Activated CD8-positive, alpha-beta memory T cell treated with anti-CD3 and anti-CD28 coated beads, Interleukin-2, amount 50 U/mL, for 4 hours (primary cell): ENCODE measurements at regions not wholly inside any gene's neighbourhood (a gene's known extent, or its start where the extent isn't known, plus 50 kb on each side); places are given as distances from the start of the nearest gene placed in this dataset.
"Not testable (repeated sequence)": the region's sequence is repeated elsewhere in the genome, so short reads cannot be mapped to it uniquely, and the experiment has no call there.

ENCODE experiments used
- DNase-seq: peaks from one replicate; pipeline ENCODE4 v3.0.0-alpha.2; 2020

- DNase-seq, result no peak
Observed at GRCh38 chr13:59266478-59267063, 897.2 kb downstream of the DIAPH3 start.

DNA sequence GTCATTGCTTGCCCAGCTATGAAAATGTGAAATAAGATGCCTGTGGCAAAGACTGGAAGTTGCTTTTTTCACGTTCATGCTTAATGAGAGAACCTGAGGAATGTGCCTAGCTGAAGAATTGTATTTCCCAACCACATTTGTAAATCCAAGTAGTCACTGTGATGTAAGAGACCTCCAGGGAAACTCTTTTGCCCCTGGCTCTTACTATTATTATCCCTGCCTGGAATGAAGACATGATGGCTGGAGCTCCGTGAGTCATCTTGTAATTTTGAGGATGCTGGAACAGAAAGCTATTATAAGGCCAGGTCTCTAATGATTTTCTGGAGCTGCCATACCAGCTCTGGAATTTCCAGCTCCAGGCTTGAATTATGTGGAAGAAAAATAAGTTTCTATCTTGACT is 894.3 kb downstream of the DIAPH3 start:
- DNase-seq, result no peak

DNA sequence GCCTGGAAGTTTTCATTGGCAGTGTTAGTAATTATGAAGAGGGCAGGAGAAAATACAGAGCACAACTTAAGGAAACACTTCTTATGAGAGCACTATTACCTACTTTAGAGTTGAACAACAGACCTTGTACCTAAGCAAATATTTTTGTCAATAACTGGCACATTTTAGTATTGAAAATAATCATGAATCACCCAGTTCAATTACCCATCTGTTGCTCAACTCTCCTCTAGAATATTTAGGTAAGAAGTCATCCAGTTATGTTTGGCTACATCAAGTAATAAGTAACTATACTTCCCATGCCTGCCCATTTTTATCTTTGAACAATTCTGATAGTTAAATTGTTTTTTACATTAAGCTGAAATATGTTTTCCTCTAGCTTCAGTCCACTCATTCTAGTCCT is 893.4 kb downstream of the DIAPH3 start:
- DNase-seq, result no peak

DNA sequence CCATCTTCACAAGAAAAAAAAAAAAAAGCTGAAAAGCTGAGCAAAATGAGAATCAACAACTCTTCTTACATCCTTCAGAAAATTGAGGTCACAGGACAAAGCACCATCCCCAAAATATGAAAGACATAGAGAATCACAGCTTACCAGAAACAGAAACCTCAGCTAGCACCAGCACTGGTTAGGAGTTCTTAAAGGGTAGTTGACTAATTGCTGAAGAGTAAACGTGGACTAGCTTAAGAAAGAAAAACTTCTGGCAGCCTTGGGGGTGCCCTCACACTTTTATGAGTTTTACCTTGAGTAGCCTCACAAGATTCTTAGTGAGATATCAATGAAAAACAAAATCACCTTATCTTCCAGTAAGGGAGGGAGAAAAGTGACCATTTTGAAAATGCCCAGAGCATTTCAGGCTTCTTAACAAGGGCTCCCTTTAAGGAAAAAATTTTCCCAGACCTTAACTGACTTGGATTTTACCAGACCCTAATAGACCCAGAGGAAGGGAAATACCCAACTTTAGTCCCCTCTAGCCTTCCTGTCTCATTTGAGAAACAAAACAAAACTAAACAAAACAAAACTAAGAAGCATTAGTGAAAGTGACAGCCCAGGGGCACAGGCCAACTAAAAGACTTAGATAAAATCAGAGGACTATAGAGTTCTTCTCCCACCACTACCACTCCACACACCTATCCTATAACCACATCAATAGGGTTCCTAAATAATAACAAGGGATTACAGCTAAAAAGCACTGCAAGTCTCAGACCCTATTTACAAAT is 888.6 kb downstream of the DIAPH3 start:
- no peak for DNase-seq

- no peak for DNase-seq
Observed at GRCh38 chr13:59276436-59276835, 887.3 kb downstream of the DIAPH3 start.

GRCh38 chr13:59277106-59277505 is 886.6 kb downstream of the DIAPH3 start:
- no peak for DNase-seq

GRCh38 chr13:59279028-59279427 is 884.7 kb downstream of the DIAPH3 start:
- no peak for DNase-seq

- no peak for DNase-seq
Observed at GRCh38 chr13:59279576-59279975, 884.2 kb downstream of the DIAPH3 start.

DNA sequence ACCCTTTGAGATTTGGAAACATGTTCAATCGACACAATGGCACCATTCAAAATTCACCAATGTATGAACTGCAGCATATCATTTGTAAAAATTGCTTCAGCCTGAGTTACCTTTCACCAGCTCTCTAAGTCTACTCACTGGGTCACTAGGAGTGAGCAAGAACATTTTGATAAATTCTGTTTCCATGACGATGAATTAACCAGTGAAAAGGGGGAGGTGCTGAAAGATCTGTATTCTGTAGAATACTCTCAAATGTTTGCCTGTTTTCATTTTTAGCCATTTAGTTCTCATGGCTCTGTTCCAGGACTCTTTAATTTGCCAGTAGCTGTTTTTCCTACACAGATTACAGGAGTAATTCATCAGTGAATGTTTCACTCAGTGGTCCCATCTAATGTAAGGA is 883.4 kb downstream of the DIAPH3 start:
- no peak for DNase-seq

GRCh38 chr13:59281453-59281852 is 882.3 kb downstream of the DIAPH3 start:
- DNase-seq, result no peak

- not testable (repeated sequence) for DNase-seq
Observed at GRCh38 chr13:59292240-59292639, 871.5 kb downstream of the DIAPH3 start.

- no peak for DNase-seq
Observed at GRCh38 chr13:59299584-59299983, 864.1 kb downstream of the DIAPH3 start.

GRCh38 chr13:59300355-59301173 is 863.2 kb downstream of the DIAPH3 start:
- no peak for DNase-seq

GRCh38 chr13:59301174-59301567 is 862.6 kb downstream of the DIAPH3 start:
- no peak for DNase-seq

- no peak for DNase-seq
Observed at GRCh38 chr13:59303433-59303832, 860.3 kb downstream of the DIAPH3 start.

DNA sequence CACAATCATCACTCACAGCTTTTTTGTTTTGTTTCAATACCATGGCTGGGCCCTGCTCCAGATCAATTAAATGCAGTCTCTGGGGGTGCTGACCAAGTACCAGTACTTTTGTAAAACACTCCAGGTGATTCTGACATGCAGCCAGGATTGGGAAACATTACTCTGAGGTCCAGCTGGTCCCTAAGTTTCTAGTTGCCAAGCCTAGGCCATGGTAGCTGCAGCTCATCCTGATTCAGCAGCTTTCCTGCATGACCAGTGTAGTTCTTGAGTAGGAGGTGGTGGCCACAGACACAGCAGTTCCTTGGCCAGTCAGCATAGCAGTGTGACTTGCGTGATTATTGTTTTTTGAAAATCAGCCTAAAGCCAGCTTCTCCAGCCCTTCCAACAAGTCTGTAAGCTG is 859.1 kb downstream of the DIAPH3 start:
- no peak for DNase-seq

- DNase-seq, result no peak
Observed at GRCh38 chr13:59305896-59306295, 857.8 kb downstream of the DIAPH3 start.

DNA sequence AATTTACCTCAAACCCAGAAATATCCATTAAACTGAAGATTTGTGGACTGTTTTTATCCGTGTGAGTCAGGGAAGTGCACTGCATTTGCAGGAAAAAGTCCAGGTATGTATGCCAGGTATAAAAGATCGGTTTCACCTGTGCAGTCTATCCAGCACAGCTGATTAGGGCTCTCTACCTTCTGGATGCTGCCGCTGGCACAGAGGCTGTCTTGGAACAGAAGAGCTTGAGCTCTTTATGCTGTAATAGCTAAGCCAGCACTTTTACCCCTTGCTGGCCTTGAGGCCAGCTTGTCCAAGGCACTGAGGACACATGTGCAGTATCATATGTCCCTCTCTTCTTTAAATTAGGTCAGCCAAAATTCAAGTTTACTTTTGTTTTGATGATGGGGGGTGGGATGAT is 851.0 kb downstream of the DIAPH3 start:
- no peak for DNase-seq

- DNase-seq, result peak; percentile 45
Observed at GRCh38 chr13:59318320-59318930, 845.3 kb downstream of the DIAPH3 start.

GRCh38 chr13:59319276-59319675 is 844.5 kb downstream of the DIAPH3 start:
- DNase-seq, result no peak

DNA sequence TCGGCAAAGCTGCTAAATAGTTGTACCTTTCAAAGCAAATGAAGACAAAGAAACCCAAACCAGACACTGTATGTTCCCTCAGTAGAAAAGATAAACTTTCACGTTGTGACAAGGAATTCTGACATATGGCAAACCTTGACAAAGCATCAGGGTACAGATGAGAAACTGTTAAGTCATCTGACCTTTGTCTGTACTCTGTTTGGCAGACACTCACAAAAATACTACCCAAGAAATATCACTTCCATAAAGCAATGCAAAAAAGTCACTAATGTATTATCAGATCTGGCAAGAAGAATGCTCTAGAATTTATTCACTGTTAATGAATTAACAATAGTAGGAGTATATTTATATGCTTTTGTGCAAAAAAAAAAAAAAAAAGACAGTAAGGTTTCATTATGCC is 843.7 kb downstream of the DIAPH3 start:
- DNase-seq, result no peak

GRCh38 chr13:59324401-59324800 is 839.3 kb downstream of the DIAPH3 start:
- DNase-seq, result not testable (repeated sequence)

- no peak for DNase-seq
Observed at GRCh38 chr13:59326717-59327116, 837.0 kb downstream of the DIAPH3 start.

DNA sequence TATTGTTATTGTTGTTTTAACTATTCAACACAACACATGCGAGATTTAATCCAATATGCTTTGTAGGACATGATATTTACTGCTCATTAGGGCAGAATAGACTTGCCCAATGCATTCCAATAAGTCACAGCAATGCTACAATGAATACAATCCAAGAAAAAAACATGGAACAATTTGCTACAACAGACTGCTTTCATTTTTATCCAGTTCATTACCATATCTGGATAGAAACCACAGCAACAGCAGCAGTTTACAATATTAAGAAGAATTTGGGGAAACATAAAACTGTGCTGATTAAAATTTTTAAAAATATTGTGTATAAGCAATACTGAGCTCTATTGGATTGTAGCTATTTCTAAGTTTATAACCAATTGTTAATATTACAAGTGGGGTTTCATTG is 833.0 kb downstream of the DIAPH3 start:
- no peak for DNase-seq
